Fibroblast of peridontal ligament (primary cell): ENCODE measurements at regions not wholly inside any gene's neighbourhood (a gene's known extent, or its start where the extent isn't known, plus 50 kb on each side); places are given as distances from the start of the nearest gene placed in this dataset.
"Not testable (repeated sequence)": the region's sequence is repeated elsewhere in the genome, so short reads cannot be mapped to it uniquely, and the experiment has no call there.

Experiments
- DNase-seq: peaks from one replicate; pipeline ENCODE4 v3.0.0-alpha.2; 2010; ENCODE audit errors: extremely low read depth

GRCh38 chr20:58040447-58041290 is 187.8 kb downstream of the ANKRD60 start:
- DNase-seq = no peak

DNA sequence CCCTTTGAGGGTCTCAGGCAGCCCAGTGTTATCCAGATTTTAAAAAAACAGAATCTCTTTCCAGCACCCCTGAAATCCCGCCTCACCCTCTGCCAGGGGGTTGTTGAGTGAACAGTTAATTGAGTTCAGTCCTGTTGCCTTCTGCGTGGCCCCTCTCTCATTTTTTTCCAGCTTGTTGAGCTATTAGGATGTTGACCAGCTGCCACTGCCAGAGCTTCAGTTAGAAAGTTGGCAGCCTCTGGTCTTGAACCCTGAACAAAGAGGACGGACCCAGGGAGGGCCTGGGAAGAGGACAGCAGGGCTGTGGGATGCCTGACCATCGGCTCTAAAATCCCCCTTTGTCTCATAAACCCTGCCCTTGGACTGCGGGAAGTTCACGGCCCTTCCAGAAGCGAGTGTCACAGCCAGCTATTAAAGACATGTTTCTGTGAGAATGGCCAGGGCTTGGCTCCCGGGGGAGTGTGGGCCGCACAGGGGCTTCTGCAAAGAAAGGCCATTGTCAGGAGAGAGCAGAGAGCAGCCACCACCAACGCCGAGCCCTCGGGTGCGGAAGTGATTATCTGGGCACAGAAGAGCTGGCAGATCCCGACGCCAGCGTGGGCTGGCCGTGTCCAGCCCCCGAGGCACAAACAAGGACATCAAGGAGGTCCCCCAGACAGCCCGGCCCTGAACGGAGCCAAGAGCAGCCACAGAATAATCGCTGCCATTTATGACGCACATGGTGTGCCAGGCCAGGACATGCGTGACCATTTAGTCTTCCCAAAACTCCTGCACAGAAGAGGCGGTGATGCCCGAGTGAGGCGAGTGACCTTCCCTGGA is 189.0 kb downstream of the ANKRD60 start:
- DNase-seq = no peak

- DNase-seq = no peak
These were observed 190.3 kb downstream of the ANKRD60 start for GRCh38 chr20:58038123-58038654.

DNA sequence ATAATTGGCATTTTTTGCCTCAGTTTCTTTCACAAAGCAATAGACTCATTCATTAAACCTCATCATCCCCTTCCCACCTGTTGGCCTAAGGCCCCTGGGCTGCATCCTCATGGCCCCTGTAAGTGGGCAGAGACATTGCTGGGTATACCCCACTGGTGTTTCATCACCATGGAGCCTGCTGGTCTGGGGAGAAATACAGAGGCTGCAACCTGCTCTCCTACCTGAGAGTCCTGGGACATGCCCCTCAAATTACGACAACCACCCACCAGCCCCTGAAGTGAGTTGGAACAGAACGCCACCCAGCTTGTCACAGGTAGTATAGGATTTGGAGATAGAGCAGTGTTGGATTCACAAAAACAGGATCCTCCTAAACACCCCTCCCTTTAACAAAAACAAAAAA is 190.8 kb downstream of the ANKRD60 start:
- DNase-seq = no peak

GRCh38 chr20:58033026-58033536 is 195.4 kb downstream of the ANKRD60 start:
- DNase-seq = no peak

- no peak for DNase-seq
These were observed 195.9 kb downstream of the ANKRD60 start for GRCh38 chr20:58032599-58032998.

DNA sequence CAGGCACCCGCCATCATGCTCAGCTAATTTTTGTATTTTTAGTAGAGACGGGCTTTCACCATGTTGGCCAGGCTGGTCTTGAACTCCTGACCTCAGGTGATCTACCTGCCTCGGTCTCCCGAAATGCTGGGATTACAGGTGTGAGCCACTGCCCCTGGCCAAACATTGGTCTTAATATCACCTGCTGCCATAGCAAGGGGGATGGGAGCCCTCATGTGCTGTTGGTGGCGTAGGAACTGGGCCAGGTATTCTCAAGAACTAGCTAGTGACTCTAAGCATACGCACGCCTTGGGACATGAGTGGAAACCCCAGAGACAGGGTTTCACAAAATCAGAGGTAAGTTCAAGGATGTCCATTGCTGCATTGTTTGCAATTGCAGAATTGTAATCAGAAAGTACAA is 197.1 kb downstream of the ANKRD60 start:
- DNase-seq = not testable (repeated sequence)

DNA sequence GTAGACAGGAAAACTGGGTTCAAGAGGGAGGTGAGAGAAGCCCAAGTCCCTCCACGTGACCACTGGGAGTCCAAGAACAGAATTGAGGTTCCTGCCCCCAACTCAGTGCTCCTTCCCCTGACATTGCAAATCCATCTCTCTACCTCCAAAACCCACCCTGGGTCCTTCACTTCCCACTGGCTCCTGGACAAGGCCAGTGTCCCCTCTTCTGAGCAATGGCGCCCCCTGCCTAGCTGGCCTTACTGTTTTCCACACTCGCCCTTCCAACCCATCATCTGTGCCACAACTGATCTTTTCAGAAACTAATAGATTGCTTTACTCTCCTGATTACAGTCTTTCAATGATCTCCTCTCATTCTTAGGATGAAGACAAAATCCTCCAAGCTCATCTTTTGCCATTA is 200.3 kb downstream of the ANKRD60 start:
- DNase-seq = no peak

DNA sequence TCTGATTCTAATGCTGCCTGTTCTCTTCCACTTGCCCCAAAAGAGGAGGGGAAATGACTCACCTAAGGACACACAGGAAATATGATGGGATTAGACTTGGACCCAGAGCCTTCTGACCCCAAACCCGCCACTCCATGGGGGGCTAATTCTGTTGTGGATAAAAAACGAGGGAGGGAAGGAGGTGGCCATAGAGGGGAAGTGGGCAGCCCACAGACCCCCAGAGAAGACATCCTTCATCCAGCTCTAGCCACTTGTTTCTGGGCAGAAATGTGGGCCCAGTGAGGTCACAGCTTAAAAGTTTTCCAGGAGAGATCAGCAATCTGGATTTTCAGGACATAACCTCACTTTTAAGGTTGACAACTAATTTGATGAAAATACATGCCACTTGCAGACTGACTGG is 202.1 kb downstream of the ANKRD60 start:
- no peak for DNase-seq

DNA sequence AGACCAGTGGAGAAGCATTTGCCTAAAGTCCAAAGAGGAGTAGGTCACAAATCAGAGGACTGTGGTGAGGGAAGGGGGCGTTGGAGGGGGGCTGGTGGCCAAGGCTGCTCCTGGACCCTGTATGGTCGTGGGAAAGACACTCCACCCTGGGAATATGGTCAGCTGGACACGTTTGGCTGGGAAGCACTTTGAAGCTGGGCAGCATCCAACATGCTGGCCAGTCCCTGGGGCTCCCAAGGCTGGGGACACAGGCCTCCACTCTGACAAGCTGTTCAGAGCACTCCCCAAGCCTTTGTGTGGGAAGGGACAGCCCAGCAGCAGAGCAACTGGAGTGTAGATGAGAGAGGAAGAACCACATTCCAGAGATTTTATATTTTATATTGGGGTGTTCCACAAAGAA is 203.2 kb downstream of the ANKRD60 start:
- no peak for DNase-seq

DNA sequence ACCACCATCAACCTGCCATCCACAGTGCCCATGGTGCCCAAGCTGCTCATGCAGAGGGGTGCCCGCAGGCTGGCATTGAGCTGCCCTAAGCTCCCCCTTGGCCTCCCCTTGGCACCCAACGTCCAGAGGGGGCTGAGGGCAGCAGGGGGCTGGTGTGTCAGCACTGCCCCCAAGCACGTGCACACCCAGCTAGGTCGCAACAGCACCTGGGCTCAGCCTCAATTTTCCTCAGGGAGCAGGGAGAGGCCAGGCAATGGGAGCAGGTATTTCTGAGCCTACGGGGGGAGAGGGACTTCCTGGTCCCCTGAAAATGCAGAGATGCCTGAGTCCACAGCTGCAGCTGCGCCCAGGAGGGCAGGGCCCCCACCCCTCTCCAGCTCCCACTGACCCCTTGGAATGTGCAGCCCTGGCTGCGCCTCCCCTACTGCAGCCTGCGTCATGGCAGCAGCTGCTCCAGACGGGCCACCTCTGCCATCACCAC is 204.2 kb downstream of the ANKRD60 start:
- DNase-seq = no peak

GRCh38 chr20:58023781-58024180 is 204.7 kb downstream of the ANKRD60 start:
- DNase-seq = no peak

DNA sequence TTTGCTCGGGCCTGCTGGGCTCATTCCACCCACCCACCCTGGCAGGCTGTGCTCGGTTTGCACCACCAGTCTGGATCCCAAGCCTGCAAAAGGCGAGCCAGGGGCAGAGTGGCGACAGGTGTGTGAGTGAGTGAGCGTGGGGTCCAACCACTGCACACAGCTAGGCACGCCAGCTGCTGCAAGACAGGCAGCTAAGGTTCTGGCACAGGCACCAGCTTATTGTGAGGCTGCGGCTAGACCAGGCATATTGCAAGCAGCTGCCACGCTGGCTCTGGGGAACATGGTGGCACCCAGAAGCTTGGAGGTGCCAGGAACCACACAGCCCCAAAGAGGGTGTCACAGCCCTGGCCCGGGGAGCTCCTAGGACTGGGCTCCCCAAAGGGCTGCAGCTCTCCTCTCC is 205.1 kb downstream of the ANKRD60 start:
- no peak for DNase-seq

DNA sequence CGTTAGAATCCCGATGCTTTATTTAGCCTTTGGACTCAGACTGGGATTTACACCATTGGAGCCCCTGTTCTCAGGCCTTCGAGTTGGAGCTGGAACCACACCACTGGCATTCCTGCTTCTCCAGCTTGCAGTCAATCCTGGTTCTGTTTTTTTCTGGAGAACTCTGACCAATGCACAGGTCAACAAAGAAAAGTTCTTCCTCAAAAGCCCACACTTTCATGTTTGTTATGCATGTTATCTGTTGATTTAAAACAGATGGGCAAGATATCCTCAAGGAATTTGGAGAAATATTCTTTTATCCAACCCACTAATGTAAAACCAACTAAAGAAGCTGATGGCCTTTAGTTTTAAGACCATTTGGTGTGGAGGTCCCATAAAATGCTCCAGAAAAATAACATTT is 205.7 kb downstream of the ANKRD60 start:
- peak; percentile 23 for DNase-seq

DNA sequence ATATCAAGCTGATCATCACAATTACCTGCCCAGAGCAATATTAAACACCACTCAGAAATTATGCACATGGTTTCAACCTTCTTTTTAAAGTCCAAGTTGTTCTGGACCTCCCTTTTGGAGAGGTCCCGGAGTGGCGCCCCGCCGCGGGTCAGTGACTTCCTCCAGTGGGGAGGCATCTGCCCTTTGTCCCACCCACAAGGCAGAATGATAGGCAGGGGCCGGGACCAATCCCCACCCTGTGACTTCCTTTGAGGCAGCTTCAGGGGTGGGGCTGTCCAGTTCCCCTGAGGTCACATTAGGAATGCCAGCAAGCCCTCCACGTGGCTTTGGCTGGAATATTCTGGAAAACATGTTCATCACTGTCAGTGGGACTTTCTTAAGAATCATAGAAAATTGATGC is 207.0 kb downstream of the ANKRD60 start:
- no peak for DNase-seq

- DNase-seq = no peak
These were observed 207.6 kb downstream of the ANKRD60 start for GRCh38 chr20:58020656-58021454.

- no peak for DNase-seq
These were observed 208.4 kb downstream of the ANKRD60 start for GRCh38 chr20:58019850-58020625.

DNA sequence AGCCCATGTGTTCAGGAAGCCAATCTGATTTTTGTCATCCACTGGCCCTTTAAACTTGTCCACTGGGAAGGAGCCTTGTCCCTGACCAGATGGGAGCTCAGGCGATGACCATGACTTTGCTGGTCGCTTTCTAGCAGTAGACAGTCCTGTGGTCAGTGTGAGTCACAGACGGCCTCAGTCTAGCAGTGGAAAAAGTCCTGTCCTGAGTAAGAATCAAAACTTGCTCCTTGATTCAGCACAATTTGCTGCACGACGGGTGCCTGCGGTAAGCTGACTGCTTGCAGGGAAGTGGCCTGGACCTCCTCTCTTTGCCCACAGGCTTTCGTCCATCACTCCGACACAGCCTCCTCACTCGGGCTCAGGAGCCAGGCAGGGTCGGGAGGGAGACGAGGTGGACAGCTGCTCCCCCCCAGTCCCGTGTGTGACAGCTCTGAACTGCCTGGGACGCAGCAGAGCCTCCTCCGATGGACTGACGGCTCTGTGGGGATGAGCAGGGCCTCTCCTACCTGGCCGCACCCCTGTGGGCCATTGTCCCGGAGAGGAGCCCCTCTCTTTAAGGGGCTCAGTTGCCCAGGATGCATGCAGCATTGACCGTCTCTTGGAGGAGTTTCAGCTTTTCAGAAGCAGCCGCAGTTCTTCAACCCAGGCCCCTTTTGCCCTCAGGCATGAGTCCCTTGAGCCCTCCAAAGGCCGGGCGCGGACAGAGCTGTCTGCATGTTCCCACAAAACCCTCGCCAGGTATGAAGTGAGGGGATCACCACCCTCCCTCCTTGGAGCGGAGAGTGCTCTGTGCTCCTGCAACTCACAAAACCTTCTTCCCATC is 209.2 kb downstream of the ANKRD60 start:
- DNase-seq = peak; percentile 50

DNA sequence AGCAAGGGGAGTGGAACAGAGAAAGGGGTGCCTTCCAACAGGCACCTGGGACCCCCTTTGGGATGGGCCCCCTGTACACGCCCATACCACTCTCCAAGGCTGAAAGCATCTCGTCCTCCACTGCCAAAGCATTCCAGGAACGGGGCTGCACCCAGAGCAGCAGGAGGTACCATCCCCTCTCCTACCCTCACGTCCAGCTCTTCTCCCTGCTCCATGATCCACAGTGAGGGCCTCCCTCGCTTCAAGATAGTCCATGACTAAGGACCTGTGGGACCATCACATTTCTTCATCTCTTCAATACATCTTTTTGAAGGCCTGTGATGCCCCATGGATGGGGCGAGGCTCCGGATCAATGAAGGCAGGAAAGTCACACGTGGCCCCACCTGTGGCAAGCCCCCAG is 209.9 kb downstream of the ANKRD60 start:
- no peak for DNase-seq

DNA sequence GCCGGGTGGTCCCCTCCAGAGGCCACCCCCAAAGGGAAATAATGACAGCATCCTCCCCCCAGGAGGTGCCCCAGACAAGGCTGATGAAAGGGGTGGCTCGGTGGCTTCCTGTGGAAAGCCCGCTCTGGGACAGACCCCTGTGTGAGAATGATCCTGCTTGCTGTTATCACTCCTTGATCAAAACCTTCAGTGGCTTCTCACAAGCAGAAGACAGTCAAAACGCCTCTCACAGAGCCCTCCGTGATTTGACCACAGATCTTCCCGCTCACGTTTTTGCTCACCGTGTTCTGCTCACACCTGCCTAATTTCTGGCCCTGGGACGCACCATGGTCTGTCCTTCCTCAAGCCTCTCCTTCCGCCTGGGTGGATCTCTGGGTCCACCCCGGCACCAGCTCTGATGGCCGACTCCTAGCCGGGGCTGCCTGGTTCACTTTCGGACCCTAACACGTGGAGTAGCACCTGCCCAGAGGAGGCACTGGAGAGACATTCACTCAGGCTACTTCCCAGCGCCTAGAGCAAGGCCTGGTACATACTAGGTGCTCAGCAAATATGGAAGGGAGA is 210.4 kb downstream of the ANKRD60 start:
- DNase-seq = no peak
